T-helper 1 cell (primary cell): ENCODE measurements at regions not wholly inside any gene's neighbourhood (a gene's known extent, or its start where the extent isn't known, plus 50 kb on each side); places are given as distances from the start of the nearest gene placed in this dataset.

Source experiments
- DNase-seq, 5 donors: peaks; one replicate each; pipeline ENCODE4 v3.0.0-alpha.2; 2012 to 2020

DNA sequence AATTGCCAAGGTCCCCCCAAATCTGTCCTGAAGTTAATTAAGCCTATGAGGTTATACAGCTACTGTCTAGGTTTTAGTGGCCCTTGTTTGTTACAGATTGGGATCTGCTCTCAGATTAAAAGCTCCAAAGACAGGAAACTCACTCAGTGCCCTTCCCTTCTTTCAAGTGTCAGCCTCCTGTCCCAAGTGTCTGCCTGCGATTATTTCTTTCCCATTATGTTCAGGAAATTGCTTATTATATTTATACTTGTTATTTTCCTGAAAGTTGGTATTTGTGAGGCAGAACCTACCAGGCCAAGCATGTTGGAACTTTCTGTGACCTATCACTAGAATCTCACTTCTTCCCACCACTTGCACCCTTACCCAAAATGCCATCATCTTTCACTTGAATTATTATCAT is 173.2 kb downstream of the AREG start:
- no peak for DNase-seq

DNA sequence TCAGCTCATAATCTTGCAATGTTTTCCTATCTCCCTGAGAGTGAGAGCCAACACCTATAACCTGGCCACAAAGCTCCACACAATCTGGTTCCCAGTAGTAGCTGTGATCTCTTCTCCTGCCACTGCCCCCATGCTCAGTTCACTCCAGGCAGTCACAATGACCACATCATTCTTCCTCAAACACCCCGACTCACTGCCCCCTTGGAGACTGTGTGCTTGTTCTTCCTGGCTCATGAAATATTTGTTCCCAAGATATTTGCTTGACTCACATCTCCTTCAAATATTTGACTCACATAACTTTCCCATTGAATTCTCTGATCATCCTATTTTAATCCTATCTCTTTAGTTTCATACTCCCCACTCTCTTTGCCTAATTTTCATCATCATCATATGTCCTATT is 173.7 kb downstream of the AREG start:
- DNase-seq, result no peak

DNA sequence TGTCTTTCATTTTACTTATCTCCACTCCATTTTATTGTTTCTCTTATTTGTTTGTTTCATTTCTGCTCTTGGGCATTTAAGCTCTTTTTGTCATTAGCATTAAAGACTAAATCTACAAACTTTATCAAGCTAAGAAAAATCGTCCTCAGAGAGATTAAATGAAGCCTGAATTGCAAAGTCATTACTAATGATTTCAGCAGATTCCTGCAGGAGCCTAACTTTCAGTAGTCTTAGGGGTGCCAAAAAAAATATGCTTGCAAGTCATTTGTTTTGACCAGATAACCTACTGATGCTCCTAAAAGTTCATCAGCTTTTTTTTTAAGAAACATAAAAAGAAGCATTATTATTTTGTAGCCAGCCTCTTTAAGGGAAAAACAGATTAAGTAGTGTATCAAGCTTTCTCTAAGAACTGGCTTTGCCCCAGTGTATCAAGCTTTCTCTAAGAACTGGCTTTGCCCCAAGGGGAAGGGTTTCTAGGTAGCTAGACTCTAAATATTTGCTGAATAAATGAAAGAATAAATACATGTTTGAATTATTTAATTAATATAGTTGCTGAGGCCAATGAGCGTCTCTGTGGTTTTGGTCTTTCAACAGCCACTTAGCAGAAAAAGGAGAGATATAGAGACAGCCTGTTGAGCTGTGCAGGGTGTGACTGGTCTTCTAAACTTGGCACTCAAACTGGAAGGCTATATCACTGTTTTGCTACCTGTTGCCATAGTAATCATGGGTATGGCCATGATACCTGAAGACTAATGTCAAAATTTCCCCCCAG is 174.2 kb downstream of the BTC start:
- no peak for DNase-seq

DNA sequence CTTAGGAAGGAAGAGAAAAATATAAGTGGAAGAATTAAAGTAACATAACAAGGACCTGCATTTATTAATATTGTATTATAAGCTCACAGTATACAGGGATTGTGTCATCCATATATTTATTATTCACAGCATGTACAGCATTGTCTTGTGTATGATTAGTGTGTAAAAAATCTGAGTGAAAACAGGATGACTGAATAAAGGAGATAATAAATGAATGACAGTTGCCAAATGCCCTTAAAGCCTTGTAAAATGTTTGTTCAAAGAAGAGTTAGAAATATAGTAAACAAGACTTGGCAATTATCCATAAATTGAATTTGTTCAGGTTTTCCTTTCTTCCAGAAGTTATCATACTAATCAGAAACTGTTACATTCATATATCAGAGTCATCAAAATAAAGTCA is 172.7 kb downstream of the BTC start:
- no peak for DNase-seq

DNA sequence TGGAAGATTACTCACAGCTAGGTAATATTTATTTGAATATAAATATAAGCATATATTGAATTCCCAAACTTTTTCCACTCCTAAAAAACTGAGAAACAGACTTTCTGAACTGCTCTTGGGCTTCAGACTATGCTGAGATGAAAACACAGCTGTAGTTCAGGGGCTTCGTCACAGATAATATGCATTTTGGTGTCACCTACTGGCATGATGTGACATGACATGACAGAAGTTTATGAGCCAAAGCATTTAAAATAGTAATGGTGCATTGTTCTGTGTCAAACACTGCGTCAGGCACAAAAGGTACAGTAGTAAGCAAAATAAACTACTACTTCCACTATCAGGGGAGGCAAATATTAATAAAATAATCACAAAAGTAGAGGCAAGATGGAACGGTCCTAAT is 171.3 kb downstream of the BTC start:
- DNase-seq, result no peak

DNA sequence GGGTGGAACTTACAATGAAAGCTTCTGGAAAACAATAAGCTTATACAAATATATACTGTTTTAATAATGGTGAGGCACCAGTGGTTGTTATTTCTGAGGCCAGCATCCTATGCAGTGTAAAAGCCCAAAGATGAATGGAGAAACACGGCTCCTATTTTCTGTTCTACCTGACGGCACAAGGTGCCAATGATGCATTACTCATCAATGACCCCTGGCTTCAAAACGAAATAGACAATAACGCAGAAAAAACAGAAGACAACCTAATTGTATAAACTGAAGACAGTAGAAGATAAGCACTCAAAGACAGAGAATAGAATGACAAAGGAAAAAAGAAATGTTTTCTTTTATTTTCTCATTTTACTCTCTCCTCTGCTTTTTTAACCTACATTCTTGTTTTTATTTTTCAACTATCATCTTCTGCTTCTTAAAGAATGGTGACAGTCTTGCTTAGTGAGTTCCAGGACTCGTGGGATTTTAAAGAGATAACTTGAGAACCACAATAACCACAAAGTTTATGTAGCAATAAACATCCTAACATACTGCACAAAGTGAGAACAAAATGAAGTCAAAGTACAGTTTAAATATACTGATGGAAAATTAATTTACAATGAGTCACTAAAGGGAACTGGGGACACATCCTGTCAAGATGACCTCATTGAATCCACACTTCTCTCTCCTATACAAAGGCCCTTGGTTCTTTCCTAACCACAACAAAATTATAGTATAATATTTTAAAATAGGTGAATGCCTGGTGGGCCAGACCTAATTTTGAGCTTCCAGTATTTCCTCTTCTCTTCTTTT is 169.8 kb downstream of the BTC start:
- DNase-seq, result no peak

DNA sequence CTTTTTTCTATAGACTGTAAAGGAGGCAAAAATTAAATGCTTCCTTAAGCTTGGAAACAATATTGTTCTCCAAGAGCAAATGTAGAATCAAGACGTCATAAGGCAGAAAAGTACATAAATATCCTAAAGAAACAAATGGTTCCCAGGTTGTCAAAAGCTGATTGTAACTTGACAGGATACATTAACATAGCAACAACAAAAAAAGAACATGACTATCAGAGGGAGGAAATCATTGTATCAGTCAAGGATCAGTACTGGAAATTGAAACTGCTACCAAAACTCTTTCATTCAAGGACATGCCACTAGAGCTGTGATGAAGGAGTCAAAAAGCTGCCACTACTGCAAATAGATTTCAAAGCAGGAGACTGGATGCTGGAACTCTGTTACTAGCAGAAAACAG is 168.3 kb downstream of the BTC start:
- no peak for DNase-seq

DNA sequence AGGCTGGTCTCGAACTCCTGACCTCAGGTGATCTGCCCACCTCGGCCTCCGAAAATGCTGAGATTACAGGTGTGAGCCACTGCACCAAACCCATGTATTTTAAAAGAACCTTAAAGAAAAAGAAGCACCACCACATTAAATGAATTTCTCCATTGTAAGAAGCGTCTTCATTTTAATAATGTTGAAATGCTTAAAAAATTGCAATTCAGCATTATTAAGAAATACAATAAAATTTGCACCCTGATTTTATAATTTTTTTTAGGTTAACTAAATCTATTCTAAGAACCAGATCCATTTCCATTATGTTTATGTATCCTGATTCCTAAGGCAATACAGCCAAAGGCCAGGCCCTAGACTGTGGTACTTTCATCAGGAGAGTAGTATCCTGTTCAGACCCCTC is 167.2 kb downstream of the BTC start:
- DNase-seq, result no peak

DNA sequence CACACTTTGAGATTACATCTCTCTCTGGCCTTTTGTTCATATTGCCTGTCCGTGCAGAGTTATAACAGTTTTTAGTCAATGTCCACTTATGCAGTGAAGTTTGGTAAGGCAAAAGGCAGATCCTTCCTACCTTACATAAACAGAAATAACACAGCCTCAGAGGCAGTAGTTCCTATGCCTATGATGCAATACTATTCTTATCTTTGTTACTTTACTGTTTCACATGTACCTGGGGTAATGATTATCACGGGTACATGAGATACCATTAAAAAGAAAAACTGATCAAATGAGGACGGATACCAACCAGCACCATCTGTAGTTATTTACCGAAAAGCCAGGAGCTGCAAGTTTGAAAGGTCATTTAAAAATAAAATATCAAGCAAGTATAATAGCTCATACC is 166.8 kb downstream of the BTC start:
- DNase-seq, result no peak

DNA sequence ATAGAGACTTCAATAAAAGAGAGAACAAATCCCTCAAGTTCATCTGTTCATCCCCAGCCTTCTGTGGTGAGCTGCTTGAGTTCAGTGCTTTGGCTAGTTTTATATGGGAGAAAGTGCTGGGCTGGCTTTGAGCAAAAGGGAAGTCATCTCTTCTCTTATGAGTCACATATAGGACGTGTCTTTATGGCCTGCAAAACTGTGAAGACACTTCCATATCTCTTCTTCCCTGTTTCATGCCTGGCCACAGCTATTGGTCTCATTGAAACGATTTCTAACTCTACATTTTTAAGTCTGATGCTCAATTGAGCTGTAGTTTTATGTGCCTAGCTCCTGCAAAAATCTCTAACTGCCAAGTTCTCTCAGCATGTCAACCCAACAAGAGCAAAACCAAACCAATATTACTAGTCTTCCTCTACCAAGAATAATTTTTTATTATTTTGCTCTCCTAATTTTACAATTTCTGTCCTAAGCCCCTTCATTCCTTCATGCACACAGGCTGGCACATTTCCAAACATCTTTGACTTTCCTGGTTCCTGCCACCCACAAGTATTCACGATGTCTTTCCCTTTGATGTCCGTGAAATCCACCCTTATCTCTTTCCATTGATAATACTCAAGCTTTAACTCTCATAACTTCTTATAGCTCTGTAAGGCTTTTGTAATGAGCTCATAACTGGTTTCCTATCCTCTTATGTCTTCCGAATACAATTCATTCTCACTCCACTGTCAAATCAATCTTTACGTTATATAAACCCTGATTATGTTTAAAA is 165.3 kb downstream of the BTC start:
- no peak for DNase-seq

DNA sequence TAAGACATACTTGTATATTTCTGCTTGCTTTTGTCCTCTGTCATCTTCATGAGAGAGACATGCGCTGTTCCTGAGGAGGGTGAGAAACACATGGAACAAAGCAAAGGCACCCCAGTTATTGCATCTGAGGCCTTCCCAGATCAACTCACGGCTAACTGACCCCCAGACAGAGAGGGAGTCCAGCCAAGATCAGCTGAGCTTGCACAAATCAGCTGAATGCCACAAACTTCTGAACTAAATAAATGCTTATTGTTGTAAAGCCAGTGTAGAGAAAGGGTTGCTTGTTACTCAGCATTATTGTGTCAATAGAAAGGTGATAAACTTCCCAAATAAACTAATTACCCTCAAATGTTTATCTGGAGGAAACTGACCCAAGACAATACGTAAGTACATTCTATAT is 163.8 kb downstream of the BTC start:
- DNase-seq, result no peak

DNA sequence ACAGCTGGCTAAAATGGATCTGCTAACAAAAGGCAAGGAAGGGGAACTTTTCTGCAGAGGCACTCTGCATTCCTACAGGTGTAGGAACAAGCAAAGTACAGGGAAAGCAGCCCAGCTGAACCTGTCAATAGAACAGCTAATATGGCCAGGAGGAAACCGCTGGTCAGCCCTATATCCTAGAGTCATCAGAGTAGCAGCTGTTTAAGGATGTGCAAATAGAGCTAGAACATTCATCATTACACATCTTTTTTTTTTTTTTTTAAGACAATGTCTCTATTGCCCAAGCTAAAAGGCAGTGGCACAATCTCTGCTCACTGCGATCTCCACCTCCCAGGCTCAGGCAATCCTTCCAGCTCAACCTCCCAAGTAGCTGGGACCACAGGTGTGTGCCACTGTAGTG is 163.0 kb downstream of the BTC start:
- DNase-seq, result no peak

DNA sequence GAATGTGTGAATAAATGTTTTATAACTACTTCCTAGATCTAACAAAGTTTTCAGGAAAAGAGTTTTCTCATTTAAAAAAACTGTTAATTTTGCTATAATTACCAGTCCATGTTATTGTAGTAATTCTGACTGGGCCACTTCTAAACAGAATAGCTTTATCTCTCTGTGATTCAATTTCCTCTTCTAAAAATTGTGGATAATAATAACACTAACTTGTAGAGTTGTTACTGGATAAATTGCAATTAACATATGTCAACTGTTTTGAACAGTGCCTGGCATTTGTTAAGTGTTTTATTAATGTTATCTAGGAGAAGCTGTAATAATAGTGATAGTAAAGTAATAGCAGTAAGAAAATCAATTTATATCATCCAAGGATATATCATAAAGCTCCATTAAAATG is 162.3 kb downstream of the BTC start:
- DNase-seq, result no peak

DNA sequence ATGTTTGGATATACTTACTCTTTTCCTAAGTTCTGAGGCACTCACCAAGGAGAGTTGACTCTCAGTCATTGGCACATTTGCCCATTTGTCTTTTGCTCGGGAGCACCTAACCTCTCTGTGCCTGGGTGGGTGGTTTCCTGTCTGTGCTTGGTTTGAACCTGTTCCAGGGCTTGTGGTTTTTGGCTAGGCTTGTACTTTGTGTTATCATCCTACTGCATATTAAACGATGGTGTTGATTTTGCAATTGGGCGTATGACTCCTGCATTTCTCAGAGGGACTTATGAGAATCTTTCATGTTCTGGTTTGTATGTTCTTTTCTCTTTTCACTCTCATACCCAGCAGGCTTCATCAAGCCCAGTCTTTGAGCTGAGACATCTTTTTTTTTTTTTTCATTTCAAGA is 161.7 kb downstream of the BTC start:
- DNase-seq, result no peak

DNA sequence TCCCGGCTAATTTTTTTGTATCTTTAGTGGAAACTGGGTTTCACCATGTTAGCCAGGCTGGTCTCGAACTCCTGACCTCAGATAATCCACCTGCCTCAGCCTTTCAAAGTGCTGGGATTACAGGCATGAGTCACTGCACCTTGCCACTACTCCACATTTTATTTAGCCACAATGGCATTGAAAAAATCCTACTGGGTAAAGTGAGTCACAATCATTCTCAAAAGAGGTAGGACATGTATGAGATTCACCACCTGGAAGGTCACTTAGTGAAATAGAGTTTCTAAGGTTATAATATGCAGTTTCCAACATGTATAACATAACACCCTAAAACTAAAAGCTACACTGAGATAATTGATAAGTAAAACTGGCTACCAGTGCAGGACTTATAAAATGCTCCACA is 159.2 kb downstream of the BTC start:
- no peak for DNase-seq

DNA sequence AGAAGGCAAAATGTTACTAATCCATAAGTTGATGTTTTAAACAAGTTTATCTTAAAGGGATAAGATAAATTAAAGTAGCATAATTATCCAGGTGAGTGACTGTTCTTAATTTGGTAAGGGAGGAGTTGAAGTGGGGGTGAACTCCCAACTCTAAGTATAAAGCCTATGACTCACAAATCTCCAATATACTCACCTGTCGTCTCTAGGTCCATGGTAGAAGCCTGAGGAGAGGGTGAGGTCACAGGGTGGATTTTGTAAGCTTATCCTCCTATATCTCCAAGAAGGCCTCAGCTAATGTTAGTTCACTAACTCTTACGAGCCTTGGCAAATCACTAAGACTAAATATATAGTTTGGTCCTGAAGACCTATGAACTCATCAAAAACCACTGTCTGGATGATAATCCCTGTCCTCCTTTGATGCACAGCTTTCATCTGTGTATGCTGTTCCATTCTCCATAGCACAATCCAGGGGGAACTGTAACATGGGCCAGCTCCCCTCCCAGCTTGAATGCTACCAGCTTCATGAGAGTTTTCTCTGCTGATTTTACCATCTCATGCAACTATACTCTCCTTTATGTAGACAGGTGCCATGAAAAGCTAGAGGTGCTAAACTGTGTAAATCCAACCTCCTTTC is 158.7 kb downstream of the BTC start:
- DNase-seq, result no peak

DNA sequence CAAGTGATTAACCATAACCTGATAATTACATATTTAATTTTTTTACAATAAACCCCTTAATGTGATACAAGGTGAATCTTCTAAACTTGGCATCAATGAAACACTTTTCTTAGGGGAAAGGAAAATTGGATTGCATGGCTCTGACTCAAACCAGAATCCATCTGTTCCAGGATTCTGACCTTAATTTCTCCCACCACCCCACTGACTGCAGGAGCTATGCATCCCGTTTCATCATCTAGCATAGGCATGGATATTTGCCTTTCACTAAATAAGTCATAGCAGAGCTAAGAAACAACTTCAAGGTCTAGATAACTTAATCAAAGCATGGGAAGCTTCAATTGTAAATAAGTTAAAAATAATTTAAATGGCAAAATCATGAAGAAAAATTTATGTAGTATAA is 156.3 kb downstream of the BTC start:
- DNase-seq, result no peak

DNA sequence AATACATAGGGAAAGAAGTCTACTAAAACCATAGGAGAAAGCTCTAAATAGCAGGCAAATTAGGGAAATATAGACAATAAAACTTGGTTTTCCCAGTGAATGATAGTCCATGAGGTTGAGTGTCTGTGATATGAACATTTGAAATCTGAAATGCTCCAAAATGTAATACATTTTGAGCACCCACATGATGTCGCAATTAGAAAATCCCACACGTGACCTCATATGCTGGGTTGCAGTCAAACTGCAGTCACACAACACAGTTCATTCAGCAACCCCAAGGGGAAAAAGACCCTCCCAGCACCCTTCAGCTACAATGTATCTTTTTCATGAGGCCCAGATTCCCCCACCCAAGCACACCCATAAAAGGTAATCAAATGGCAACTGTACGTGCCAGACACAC is 155.6 kb downstream of the BTC start:
- no peak for DNase-seq

DNA sequence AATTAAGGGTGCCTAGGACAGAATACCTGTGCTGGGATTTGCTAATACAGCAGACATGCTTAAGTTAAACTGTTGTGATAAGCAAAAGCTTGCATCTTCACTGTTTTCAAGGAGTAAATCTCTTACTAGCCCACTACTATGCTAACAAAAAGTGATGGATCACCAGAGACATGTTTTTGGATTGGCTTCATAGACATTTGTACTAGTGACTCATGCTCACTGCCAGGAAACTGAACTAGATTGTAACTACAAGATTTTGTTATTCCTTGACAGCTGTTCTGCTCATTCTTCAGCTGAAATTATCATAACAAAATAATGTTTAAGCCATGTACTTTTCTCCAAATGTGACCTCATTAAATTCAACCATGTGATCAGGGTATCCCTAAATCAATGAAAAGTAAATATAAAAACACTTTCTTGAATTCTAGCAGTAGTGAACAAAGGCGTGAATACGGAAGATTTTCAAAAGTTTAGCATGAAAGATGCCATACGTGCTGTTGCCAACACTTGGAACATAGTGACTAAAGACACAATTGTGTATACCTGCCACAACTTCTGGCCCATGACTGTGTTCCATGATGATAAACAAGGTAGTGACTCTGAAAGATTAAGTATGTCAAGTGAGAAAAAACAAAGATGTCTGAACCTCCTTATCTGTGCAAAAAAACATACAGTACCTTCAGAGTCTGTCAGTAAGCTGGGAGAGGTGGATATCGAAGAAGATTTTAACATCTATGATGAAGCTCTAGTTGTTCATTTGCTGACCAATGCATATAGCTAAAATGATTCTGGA is 154.0 kb downstream of the BTC start:
- DNase-seq, result no peak

DNA sequence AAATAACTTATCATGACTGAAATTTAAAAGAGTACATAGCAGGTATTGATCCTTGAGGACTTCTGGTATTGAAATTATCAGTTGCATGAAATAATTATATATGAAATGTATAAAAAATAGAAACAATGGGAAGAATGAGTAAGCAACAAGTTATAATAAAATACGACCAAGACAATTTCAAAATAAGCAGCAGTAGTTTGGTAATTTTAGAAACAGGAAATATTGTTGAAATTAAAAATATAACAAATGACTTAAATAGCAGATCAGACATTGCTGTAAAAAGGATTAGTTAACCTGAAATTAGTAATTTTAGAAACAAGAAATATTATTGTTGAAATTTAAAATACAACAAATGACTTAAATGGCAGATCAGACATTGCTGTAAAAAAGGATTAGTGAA is 152.3 kb downstream of the BTC start:
- no peak for DNase-seq

DNA sequence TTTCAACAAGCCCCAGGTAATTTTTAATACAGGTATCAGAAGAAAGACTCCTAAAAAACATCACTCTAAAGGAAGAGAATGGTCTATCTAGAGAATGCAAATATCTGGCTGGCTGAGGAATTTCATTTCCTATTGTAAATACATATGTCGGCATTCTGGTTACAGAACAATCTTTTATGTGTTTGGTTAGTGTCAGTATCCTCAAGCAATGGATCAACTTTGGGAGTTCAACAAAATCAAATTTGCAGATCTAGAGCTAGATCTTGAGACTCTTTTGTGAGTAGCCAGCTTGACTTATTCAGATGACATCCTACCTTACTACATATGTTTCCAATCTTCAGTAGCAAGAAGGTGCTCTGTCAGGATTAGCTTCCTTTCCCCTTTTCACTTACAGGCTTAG is 145.1 kb downstream of the BTC start:
- DNase-seq, result no peak

DNA sequence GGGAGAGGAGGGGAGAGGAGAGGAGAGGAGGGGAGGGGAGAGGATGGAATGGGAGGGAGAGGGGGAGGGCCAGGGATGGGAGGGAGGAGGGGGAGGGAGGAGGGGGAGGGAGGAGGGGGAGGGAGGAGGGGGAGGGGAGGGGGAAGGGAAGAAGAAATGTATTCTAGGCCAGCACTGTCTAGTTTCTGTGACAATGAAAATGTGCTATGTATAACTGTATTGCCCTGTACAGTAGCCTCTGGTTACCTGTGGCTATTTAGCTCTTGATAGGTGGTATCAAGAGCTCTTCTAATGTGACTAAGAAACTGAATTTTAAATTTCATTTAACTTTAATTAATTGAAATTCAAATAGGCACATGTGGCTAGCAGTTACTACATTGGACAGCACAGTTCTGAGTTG is 143.1 kb downstream of the BTC start:
- DNase-seq, result no peak
